Right atrium auricular region (tissue), 2 donors: ENCODE measurements at regions not wholly inside any gene's neighbourhood (a gene's known extent, or its start where the extent isn't known, plus 50 kb on each side); places are given as distances from the start of the nearest gene placed in this dataset.

Source experiments
- DNase-seq: peaks from one replicate; pipeline ENCODE4 v3.0.0-alpha.2; 2019; ENCODE audit warnings: low spot score
- H3K27ac ChIP-seq, 2 donors: fragments of 200-600 bp; sonication (generic); 1 replicate in 1 of 2; 2 replicates in 1 of 2; pipeline ENCODE4 v1.5.1; 2016 to 2019
- H3K27me3 ChIP-seq, 2 donors: fragments of 200-600 bp; sonication (generic); one replicate each; pipeline versions ENCODE4 v1.5.1 to v1.6.0; 2017 to 2019
- H3K36me3 ChIP-seq: fragments of 200-600 bp; sonication (generic); one replicate; pipeline ENCODE4 v1.5.1; 2016
- H3K4me1 ChIP-seq, 2 donors: fragments of 200-600 bp; sonication (generic); one replicate each; pipeline versions ENCODE4 v1.5.1 to v1.6.0; 2017 to 2019
- H3K4me3 ChIP-seq, 2 donors: fragments of 200-600 bp; sonication (generic); 1 replicate in 1 of 2; 2 replicates in 1 of 2; pipeline ENCODE4 v1.5.1; 2017 to 2019; ENCODE audit warnings: mild to moderate bottlenecking in 1 of 2, moderate library complexity in 1 of 2
- H3K9me3 ChIP-seq, 2 donors: fragments of 200-600 bp; sonication (generic); one replicate each; pipeline ENCODE4 v1.5.1; 2019
- CTCF ChIP-seq, 2 donors: fragments of 200-600 bp; sonication (generic); IDR thresholded peaks; one replicate each; pipeline ENCODE4 v1.5.1; 2019; ENCODE audit warnings: antibody characterized with exemption in 2 of 2

- no peaks in the 10 kb centered on the region for H3K27me3 ChIP-seq
- no peaks in the 10 kb centered on the region for H3K9me3 ChIP-seq
- no peak overlapping the region for H3K27ac ChIP-seq
- no peak for TF ChIP-seq CTCF (IDR thresholded peaks at IDR 0.05)
- peaks cover 0 to 5% of the 10 kb centered on the region in 2 donors for H3K4me1 ChIP-seq
- no peaks in the 10 kb centered on the region for H3K36me3 ChIP-seq
- no peak overlapping the region for H3K4me3 ChIP-seq
- DNase-seq, result no peak
Observed at GRCh38 chr5:52702877-52703276, 84.8 kb upstream of the ITGA1 start.

- Histone ChIP-seq H3K36me3 (no peaks in the 10 kb centered on the region), H3K27ac (no peak overlapping the region)
- no peak for DNase-seq
Observed at GRCh38 chr5:52703321-52703720, 84.4 kb upstream of the ITGA1 start.

GRCh38 chr5:52705720-52706119, 82.0 kb upstream of the ITGA1 start:
- H3K36me3 ChIP-seq, result no peaks in the 10 kb centered on the region
- no peaks in the 10 kb centered on the region for H3K9me3 ChIP-seq
- no peak for TF ChIP-seq CTCF (IDR thresholded peaks at IDR 0.05)
- no peaks in the 10 kb centered on the region for H3K27me3 ChIP-seq
- H3K4me3 ChIP-seq, result no peak overlapping the region
- no peak overlapping the region for H3K27ac ChIP-seq
- peaks cover 0 to 5% of the 10 kb centered on the region in 2 donors for H3K4me1 ChIP-seq
- no peak for DNase-seq

More at GRCh38 chr5:52703321-52703720, 84.4 kb upstream of the ITGA1 start:
- no peak for TF ChIP-seq CTCF (IDR thresholded peaks at IDR 0.05)
- no peaks in the 10 kb centered on the region for H3K9me3 ChIP-seq
- no peak overlapping the region for H3K4me3 ChIP-seq
- H3K4me1 ChIP-seq, result peaks cover 0 to 5% of the 10 kb centered on the region in 2 donors
- H3K27me3 ChIP-seq, result no peaks in the 10 kb centered on the region

GRCh38 chr5:52706775-52707174, 80.9 kb upstream of the ITGA1 start:
- no peak overlapping the region for H3K27ac ChIP-seq

GRCh38 chr5:52707616-52708015, 80.1 kb upstream of the ITGA1 start:
- DNase-seq, result no peak
- peaks cover 0 to 5% of the 10 kb centered on the region in 2 donors for H3K4me1 ChIP-seq
- H3K4me3 ChIP-seq, result no peak overlapping the region
- no peak for TF ChIP-seq CTCF (IDR thresholded peaks at IDR 0.05)
- no peak overlapping the region for H3K27ac ChIP-seq
- H3K36me3 ChIP-seq, result no peaks in the 10 kb centered on the region
- no peaks in the 10 kb centered on the region for H3K9me3 ChIP-seq
- H3K27me3 ChIP-seq, result no peaks in the 10 kb centered on the region

More at GRCh38 chr5:52706775-52707174, 80.9 kb upstream of the ITGA1 start:
- Histone ChIP-seq H3K4me3 (no peak overlapping the region), H3K36me3 (no peaks in the 10 kb centered on the region), H3K9me3 (no peaks in the 10 kb centered on the region), H3K27me3 (no peaks in the 10 kb centered on the region), H3K4me1 (peaks cover 0 to 5% of the 10 kb centered on the region in 2 donors)
- no peak for DNase-seq
- TF ChIP-seq CTCF (IDR thresholded peaks at IDR 0.05), result no peak

- Histone ChIP-seq H3K27me3 (no peaks in the 10 kb centered on the region), H3K9me3 (no peaks in the 10 kb centered on the region), H3K27ac (no peak overlapping the region), H3K4me1 (peaks cover 0 to 5% of the 10 kb centered on the region in 2 donors), H3K36me3 (no peaks in the 10 kb centered on the region), H3K4me3 (no peak overlapping the region)
- no peak for DNase-seq
- TF ChIP-seq CTCF (IDR thresholded peaks at IDR 0.05), result no peak
Observed at GRCh38 chr5:52708463-52708862, 79.3 kb upstream of the ITGA1 start.
